AG20443 (cell line): ENCODE measurements at regions not wholly inside any gene's neighbourhood (a gene's known extent, or its start where the extent isn't known, plus 50 kb on each side); places are given as distances from the start of the nearest gene placed in this dataset.
"Not testable (repeated sequence)": the region's sequence is repeated elsewhere in the genome, so short reads cannot be mapped to it uniquely, and the experiment has no call there.

ENCODE experiments used
- DNase-seq: peaks from one replicate; pipeline ENCODE4 v3.0.0; 2012; ENCODE audit warnings: low spot score, mixed read lengths

- no peak for DNase-seq
Observed at GRCh38 chr5:118377420-118377819, 610.9 kb downstream of the DTWD2 start.

DNA sequence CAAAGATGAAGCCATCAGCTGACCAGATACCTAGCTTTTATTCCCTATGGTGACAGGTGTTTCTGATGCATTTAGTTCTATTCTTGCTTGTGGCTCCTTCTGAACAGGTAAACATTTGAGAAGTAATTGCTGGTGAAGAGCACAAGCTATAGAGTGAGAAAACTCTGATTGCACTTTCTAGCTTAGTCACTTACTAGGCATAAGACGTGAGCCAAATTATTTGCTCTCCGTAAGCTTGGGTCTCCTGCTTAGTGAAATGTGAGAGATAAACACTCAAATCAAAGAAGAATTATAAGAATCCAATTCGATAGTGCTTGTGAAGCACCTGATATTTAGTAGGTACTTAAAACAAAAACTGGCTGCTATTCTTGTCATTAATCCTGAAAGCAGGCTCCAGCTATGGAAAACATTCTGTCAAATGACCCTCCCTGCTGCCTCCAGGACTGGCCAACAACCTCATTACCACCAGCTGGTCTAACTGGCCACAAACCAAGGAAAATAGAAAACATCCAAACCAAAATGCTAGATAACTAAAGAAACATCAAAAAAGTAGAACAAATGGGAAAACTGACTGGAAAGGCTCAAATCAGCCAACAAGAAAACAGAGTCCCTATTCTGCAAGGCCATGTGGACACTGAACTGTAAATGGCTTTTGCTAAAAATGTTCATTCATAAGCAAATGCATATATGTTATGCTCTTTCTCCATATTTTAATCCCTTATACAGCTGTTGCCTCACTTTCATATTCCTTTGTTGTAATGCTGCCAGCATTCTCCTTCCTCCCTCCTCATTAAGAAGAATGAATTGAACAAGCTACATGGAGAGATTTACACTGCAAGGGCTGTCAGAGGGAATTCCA, 616.1 kb downstream of the DTWD2 start:
- no peak for DNase-seq

GRCh38 chr5:118366429-118366828, 621.9 kb downstream of the DTWD2 start:
- no peak for DNase-seq

DNA sequence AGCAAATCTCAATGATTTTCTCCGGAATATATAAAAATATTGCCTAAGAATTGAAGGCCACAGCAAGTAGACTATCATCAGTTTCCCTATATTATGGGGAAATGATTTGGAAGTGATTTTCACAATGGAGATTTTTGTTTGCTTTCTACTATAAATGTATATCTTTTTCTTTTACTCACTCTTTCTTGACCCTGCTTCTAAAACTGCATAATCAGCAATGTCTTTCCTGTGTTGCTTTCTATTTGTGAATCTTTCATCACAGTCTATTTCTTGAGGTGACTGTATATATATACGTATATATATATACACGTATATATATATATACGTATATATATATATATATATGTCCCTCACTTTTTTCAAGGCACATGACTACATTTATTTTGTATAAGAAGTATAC, 622.6 kb downstream of the DTWD2 start:
- DNase-seq = no peak

- DNase-seq = no peak
Observed at GRCh38 chr5:118354797-118355196, 633.5 kb downstream of the DTWD2 start.

DNA sequence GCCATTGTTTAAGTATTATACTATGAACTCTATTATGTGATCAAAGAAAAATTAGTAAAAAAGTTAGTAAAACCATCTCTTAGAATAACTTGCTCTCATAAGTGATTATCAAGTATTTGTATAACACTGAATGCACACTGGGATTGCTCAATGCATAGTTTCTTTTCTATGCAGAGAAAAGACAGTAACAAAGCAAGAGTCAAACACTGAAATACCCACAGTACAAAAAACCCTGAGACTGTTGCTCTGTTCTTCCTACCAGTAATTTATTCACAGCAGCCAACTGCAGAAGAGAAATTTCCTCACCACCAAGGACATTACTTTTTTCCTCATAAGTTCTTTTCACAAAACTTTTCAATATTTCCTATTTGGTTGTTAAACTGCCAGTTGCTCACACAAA, 634.4 kb downstream of the DTWD2 start:
- DNase-seq = no peak

DNA sequence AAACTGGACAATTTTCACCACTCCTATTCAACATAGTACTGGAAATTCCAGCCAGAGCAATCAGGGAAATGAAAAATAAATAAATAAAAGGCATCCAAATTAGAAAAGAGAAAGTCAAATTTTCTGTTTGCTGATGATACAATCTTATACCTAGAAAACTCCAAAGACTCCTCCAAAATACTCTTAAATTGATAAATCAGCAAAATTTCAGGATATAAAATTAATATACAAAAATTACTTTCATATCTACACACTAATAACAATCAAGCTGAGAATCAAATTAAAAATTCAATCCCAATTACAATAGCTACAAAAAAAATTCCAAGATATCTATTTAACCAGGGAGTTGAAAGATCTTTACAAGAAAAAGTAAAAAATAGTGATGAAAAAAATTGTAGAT, 651.9 kb downstream of the DTWD2 start:
- no peak for DNase-seq

- no peak for DNase-seq
Observed at GRCh38 chr5:118327389-118327788, 661.0 kb downstream of the DTWD2 start.

DNA sequence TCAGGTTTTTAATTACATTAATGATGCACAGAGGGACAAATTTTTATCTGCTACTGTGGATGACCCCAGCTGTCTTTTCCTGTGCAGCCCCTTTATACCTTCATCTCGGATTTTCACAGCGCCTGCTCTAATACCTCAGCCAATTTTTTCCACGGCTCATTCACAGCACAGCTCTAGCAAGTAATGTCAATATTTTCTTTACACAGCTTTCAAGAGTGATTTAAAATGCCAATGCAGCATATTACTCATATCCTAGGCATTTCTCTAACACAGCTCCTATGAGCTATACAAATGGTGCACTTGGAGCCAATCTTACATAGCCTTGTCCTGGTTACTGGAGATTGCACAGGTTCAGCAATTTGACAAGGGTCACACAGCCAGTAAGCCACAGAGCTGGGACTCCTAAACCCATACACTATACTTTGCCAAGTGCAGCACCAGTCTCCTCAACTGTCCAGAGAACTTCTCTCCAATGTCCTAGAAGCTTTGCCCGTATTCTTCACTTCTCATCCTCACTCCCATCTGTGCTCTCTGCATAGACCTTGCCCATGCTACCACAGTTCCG, 661.8 kb downstream of the DTWD2 start:
- no peak for DNase-seq

DNA sequence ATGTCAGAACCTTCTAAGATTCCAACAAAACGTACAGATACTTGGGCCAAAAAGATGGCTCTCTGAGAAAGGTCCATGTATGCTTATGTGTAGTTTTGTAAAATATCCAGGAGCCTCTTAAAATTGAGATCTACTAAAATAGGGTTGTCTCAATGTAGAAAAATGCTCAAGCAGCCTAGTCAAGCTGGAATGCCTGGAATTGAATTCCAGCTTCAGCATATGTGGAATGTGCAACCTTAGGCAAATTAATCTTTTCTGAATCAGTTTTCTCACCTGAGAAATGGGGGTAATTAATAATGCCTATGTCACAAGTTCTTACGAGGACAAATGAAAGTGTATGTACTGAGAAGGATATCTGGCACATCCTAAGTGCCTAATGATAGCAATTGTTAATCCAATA, 662.4 kb downstream of the DTWD2 start:
- DNase-seq = no peak

- not testable (repeated sequence) for DNase-seq
Observed at GRCh38 chr5:118323723-118324122, 664.6 kb downstream of the DTWD2 start.

GRCh38 chr5:118321081-118321480, 667.3 kb downstream of the DTWD2 start:
- DNase-seq = no peak

- no peak for DNase-seq
Observed at GRCh38 chr5:118320121-118320520, 668.2 kb downstream of the DTWD2 start.

- no peak for DNase-seq
Observed at GRCh38 chr5:118314931-118315330, 673.4 kb downstream of the DTWD2 start.

- no peak for DNase-seq
Observed at GRCh38 chr5:118311103-118311819, 677.1 kb downstream of the DTWD2 start.

DNA sequence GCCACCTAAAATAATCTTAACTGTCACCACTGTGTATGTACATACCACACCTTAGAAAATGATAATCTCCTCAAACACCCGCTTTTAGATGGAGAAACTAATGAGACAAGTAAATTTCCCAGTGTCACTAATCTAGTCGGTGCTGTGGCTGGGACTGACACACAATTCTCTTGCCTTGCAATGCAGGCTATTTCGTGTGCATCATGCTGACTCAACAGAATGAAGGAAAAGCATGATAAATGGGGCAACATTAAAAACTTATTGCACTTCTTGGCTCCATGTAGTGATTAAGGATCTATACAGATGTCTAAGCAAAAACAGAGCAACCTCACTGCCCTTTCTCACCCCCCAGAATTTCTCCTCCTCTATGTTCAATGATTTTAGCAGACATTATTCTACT, 677.9 kb downstream of the DTWD2 start:
- no peak for DNase-seq

- no peak for DNase-seq
Observed at GRCh38 chr5:118303296-118303695, 685.1 kb downstream of the DTWD2 start.

DNA sequence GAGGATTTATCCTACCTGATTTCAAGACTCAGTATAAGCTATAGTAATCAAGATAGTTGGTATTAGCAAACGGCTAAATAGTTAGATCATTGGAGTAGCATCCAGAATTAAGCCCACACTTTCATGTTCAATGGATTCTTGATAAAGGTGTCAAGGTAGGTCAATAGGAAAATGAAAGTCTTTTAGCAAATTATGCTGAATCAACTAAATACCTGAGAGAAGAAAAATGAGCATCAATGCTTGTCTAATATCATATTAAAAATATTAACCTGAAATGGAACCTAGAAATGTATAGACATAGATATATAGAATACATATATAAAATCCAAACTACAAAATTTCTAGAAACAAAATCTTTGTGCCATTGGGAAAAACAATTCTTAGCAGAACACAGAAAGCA, 685.6 kb downstream of the DTWD2 start:
- DNase-seq = no peak

- no peak for DNase-seq
Observed at GRCh38 chr5:118301696-118302095, 686.7 kb downstream of the DTWD2 start.

DNA sequence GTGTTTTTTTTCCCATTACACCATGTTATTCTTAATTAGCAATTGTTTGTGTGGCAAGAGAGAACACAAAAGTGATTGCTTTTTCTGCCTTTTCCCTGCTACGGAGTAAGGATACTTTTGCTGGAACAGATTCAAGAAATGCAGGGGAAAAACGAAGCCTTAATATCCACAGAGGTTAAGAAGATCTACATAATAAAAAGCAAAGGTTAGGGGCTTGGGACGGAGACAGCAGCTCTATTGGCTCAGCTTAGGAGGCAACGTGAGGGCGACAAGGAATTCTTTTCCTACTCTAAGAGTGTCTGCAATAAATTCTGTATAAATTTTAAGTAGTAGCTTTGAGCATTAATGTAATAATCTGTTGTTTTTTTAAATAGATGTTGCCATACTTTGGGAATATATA, 693.3 kb downstream of the DTWD2 start:
- no peak for DNase-seq

- DNase-seq = no peak
Observed at GRCh38 chr5:118293378-118293777, 695.0 kb downstream of the DTWD2 start.

DNA sequence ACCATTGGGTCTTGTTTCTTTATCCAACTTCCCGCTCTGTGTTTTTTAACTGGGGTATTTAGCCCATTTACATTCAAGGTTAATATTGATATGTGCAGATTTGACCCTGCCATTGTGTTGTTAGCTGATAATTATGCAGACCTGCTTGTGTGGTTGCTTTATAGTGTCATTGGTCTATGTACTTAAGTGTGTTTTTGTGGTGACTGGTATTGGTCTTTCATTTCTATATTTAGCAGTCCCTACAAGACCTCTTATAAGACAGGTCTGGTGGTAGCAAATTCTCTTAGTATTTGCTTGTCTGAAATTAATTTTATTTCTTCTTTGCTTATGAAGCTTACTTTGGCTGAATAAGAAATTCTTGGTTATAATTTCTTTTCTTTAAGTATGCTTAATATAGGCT, 698.1 kb downstream of the DTWD2 start:
- DNase-seq = no peak

- not testable (repeated sequence) for DNase-seq
Observed at GRCh38 chr5:118284230-118284629, 704.1 kb downstream of the DTWD2 start.
